Mesendoderm (in vitro differentiated cells): ENCODE measurements at regions not wholly inside any gene's neighbourhood (a gene's known extent, or its start where the extent isn't known, plus 50 kb on each side); places are given as distances from the start of the nearest gene placed in this dataset.

Source experiments
- DNase-seq: peaks from one replicate; pipeline ENCODE4 v3.0.0; 2013
- H2AK5ac ChIP-seq: 2 replicates; pipeline ENCODE4 v1.6.1; 2013; ENCODE audit warnings: low read length, inconsistent platforms
- H2BK120ac ChIP-seq: 2 replicates; pipeline ENCODE4 v1.6.1; 2013; ENCODE audit warnings: low read depth, mild to moderate bottlenecking, low read length, moderate library complexity, mixed read lengths
- H2BK15ac ChIP-seq: replicated peaks from 2 replicates; pipeline ENCODE4 v1.6.1; 2013; ENCODE audit warnings: low read depth, mild to moderate bottlenecking, moderate library complexity
- H2BK5ac ChIP-seq: 2 replicates; pipeline ENCODE4 v1.6.1; 2013; ENCODE audit warnings: low read length, inconsistent platforms
- H3K18ac ChIP-seq: 2 replicates; pipeline ENCODE4 v1.6.1; 2013; ENCODE audit warnings: mild to moderate bottlenecking, low read length, mixed read lengths
- H3K23ac ChIP-seq: one replicate; pipeline ENCODE4 v1.6.1; 2013; ENCODE audit warnings: low read length
- H3K27ac ChIP-seq: 2 replicates; pipeline ENCODE4 v1.5.1; 2013; ENCODE audit warnings: low read depth, mild to moderate bottlenecking, inconsistent platforms, low read length, moderate library complexity
- H3K27me3 ChIP-seq: 2 replicates; pipeline ENCODE4 v1.6.1; 2013; ENCODE audit warnings: low read length, control low read depth, mild to moderate bottlenecking, inconsistent platforms; ENCODE audit not compliant: insufficient read depth, poor library complexity
- H3K36me3 ChIP-seq: 2 replicates; pipeline ENCODE4 v1.6.1; 2013; ENCODE audit warnings: low read length, inconsistent platforms; ENCODE audit not compliant: control insufficient read depth, insufficient read depth
- H3K4ac ChIP-seq: one replicate; pipeline ENCODE4 v1.6.1; 2013; ENCODE audit warnings: low read depth, mild to moderate bottlenecking, low read length, moderate library complexity
- H3K4me1 ChIP-seq: 2 replicates; pipeline ENCODE4 v1.6.1; 2013; ENCODE audit warnings: low read depth, low read length, inconsistent platforms; ENCODE audit not compliant: control insufficient read depth
- H3K4me2 ChIP-seq: 2 replicates; pipeline ENCODE4 v1.6.1; 2013; ENCODE audit warnings: low read length
- H3K4me3 ChIP-seq: 2 replicates; pipeline ENCODE4 v1.5.1; 2013; ENCODE audit warnings: mild to moderate bottlenecking, low read length
- H3K56ac ChIP-seq: one replicate; pipeline ENCODE4 v1.6.1; 2013; ENCODE audit warnings: low read length
- H3K79me1 ChIP-seq: 2 replicates; pipeline ENCODE4 v1.6.1; 2013; ENCODE audit warnings: low read length, inconsistent platforms
- H3K79me2 ChIP-seq: 2 replicates; pipeline ENCODE4 v1.6.1; 2013; ENCODE audit warnings: mild to moderate bottlenecking, low read length; ENCODE audit not compliant: control insufficient read depth, insufficient read depth
- H3K9ac ChIP-seq: 2 replicates; pipeline ENCODE4 v1.6.1; 2013; ENCODE audit warnings: low read length, inconsistent platforms
- H4K5ac ChIP-seq: one replicate; pipeline ENCODE4 v1.6.1; 2013; ENCODE audit warnings: low read length
- H4K8ac ChIP-seq: one replicate; pipeline ENCODE4 v1.6.1; 2013; ENCODE audit warnings: low read depth, mild to moderate bottlenecking, control low read depth, low read length, moderate library complexity
- WGBS: extraction: QIAGEN DNeasy Blood & Tissue Kit; methylation state at CpG from one replicate; pipeline ENCODE4 v1.1.7; 2013; ENCODE audit warnings: low lambda C conversion rate, missing lambda C conversion rate; ENCODE audit not compliant: insufficient coverage; ENCODE audit errors: extremely low coverage; 5-methylcytosine and 5-hydroxymethylcytosine counted together

GRCh38 chr5:160504906-160505305 lies 83.3 kb downstream of the PTTG1 start:
- Histone ChIP-seq H2BK15ac (no peak overlapping the region), H4K8ac (no peak overlapping the region), H3K23ac (no peak overlapping the region), H2AK5ac (no peak overlapping the region), H3K79me1 (no peaks in the 10 kb centered on the region), H3K9ac (no peak overlapping the region), H3K4me3 (no peak overlapping the region), H3K4me2 (no peak overlapping the region), H3K56ac (no peak overlapping the region), H2BK120ac (no peak overlapping the region), H3K18ac (no peak overlapping the region), H4K5ac (no peak overlapping the region), H2BK5ac (no peak overlapping the region), H3K27me3 (no peaks in the 10 kb centered on the region), H3K27ac (no peak overlapping the region), H3K4me1 (no peaks in the 10 kb centered on the region), H3K79me2 (no peaks in the 10 kb centered on the region), H3K36me3 (no peaks in the 10 kb centered on the region), H3K4ac (no peak overlapping the region)
- WGBS: 100% methylated on average over 2 of the region's 2 CpGs
- no peak for DNase-seq

GRCh38 chr5:160506006-160507004 lies 84.7 kb downstream of the PTTG1 start:
- Histone ChIP-seq H3K23ac (no peak overlapping the region), H3K79me1 (no peaks in the 10 kb centered on the region), H2BK120ac (no peak overlapping the region), H3K4me3 (no peak overlapping the region), H3K4me2 (no peak overlapping the region), H3K4ac (no peak overlapping the region), H2BK5ac (no peak overlapping the region), H3K79me2 (no peaks in the 10 kb centered on the region), H3K27ac (no peak overlapping the region), H3K56ac (no peak overlapping the region), H4K5ac (no peak overlapping the region), H3K36me3 (no peaks in the 10 kb centered on the region), H3K4me1 (no peaks in the 10 kb centered on the region), H3K27me3 (no peaks in the 10 kb centered on the region), H3K9ac (no peak overlapping the region), H4K8ac (no peak overlapping the region), H3K18ac (no peak overlapping the region), H2AK5ac (no peak overlapping the region), H2BK15ac (no peak overlapping the region)
- no CpG with 5 or more reads among the region's 18 CpGs for WGBS
- peak; percentile 77 for DNase-seq

- Histone ChIP-seq H3K4ac (no peak overlapping the region), H3K4me2 (no peak overlapping the region), H2BK5ac (no peak overlapping the region), H3K27ac (no peak overlapping the region), H3K79me1 (no peaks in the 10 kb centered on the region), H4K5ac (no peak overlapping the region), H3K18ac (no peak overlapping the region), H3K4me3 (no peak overlapping the region), H3K9ac (no peak overlapping the region), H3K56ac (no peak overlapping the region), H2AK5ac (no peak overlapping the region), H2BK15ac (no peak overlapping the region), H3K79me2 (no peaks in the 10 kb centered on the region), H3K36me3 (no peaks in the 10 kb centered on the region), H4K8ac (no peak overlapping the region), H3K4me1 (no peaks in the 10 kb centered on the region), H2BK120ac (no peak overlapping the region), H3K23ac (no peak overlapping the region), H3K27me3 (no peaks in the 10 kb centered on the region)
- no peak for DNase-seq
- WGBS: no CpG with 5 or more reads among the region's 5 CpGs
Measured at GRCh38 chr5:160507221-160507721, 85.6 kb downstream of the PTTG1 start.

DNA sequence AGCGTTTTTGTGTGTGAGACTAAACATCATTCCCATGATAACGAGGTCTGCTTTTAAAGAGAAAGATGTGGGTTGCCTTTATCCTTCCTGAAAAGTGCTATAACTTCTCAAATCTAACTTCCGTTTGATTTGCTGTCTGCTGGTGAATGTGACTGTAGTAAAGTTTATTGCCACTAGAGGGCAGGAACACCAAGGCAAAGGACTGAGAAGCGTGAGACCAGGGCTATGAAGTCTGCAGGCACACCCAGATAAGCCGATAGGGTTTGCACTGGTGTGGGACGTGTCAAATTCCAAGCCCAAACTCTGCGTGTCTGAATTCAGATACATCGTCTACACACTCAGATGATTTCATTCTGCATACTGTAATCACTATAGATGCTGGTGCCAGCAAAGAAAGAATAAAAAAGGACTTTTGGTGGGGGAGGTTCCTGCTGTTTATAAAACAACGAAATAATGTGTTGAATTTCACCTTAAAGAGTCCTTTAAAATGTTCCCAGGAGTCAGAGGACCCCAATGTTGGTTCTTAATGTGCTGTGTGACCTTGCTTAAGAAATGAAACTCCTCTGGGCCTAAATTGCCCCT lies 87.2 kb downstream of the PTTG1 start:
- Histone ChIP-seq H2AK5ac (no peak overlapping the region), H3K4me2 (no peak overlapping the region), H3K4ac (no peak overlapping the region), H2BK5ac (no peak overlapping the region), H3K4me3 (no peak overlapping the region), H3K18ac (no peak overlapping the region), H3K27ac (no peak overlapping the region), H3K23ac (no peak overlapping the region), H3K36me3 (no peaks in the 10 kb centered on the region), H3K56ac (no peak overlapping the region), H4K5ac (no peak overlapping the region), H3K4me1 (no peaks in the 10 kb centered on the region), H4K8ac (no peak overlapping the region), H3K79me1 (no peaks in the 10 kb centered on the region), H3K9ac (no peak overlapping the region), H3K27me3 (no peaks in the 10 kb centered on the region), H3K79me2 (no peaks in the 10 kb centered on the region), H2BK15ac (no peak overlapping the region), H2BK120ac (no peak overlapping the region)
- DNase-seq: peak; percentile 91
- WGBS: no CpG with 5 or more reads among the region's 9 CpGs

DNA sequence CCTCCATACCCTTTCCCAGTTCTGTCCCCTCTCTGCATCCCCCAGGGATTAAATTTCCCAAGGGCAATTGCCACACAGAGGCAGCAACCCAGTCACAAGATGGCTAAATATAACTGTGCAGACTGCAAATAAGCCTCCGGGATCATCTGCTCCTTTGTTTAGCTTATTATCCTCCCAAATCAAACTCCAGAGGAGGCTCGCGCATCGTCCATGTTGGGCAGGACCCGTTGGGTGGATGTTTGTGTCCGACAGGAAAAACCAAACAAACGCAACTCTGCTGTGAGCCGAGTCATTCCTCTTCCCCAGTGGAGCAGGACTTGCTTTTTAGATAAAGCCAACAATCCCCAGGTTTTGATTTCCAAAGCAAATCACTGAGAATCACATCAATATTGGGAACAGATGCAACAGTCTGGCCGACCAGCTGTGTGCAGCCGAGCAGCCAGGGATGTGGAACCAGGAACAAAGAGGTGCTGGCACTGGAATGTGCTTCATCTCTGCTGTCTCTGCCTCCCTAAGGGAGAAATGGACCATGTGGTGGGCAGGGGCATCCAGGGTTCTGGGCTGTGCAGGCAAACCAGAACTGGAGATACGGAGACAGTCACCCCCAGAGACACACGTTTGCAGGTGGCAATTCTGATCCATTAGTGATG lies 89.8 kb downstream of the PTTG1 start:
- no peak for DNase-seq
- WGBS: no CpG with 5 or more reads among the region's 12 CpGs

More for the DNA sequence above, 89.8 kb downstream of the PTTG1 start:
- Histone ChIP-seq H3K79me1 (no peaks in the 10 kb centered on the region), H3K4me1 (no peaks in the 10 kb centered on the region), H3K27ac (no peak overlapping the region), H2BK120ac (no peak overlapping the region), H3K56ac (no peak overlapping the region), H2AK5ac (no peak overlapping the region), H3K23ac (no peak overlapping the region), H3K4me2 (no peak overlapping the region), H3K36me3 (no peaks in the 10 kb centered on the region), H4K8ac (no peak overlapping the region), H4K5ac (no peak overlapping the region), H2BK15ac (no peak overlapping the region), H3K4me3 (no peak overlapping the region), H3K79me2 (no peaks in the 10 kb centered on the region), H3K9ac (no peak overlapping the region), H3K27me3 (no peaks in the 10 kb centered on the region), H3K18ac (no peak overlapping the region), H3K4ac (no peak overlapping the region), H2BK5ac (no peak overlapping the region)
